IMR-90 (cell line): ENCODE measurements at regions not wholly inside any gene's neighbourhood (a gene's known extent, or its start where the extent isn't known, plus 50 kb on each side); places are given as distances from the start of the nearest gene placed in this dataset.

Source experiments
- ATAC-seq: fragments of 200-7000 bp; cut with Tn5 transposase; 2 replicates; pipeline ENCODE4 v1.9.1; 2020; ENCODE audit warnings: low read depth, mild to moderate bottlenecking, moderate library complexity
- BruUV-seq: library from RNA; stranded (reverse); fragments of 400-500 nt; replicated peaks from 2 replicates; lab custom pipeline; 2021; lab: Mats Ljungman, UMichigan
- CTCF ChIA-PET: fragments of 300-600 bp; formaldehyde crosslinking; extraction: SDS; loops from one replicate; lab custom pipeline; 2021; ENCODE audit warnings: antibody characterized with exemption; lab: Yijun Ruan, JAX
- POLR2A ChIA-PET: fragments of 300-600 bp; sonication (Branson Sonifier 250); formaldehyde crosslinking; loops from one replicate; lab custom pipeline; 2022; ENCODE audit warnings: antibody characterized with exemption; ENCODE audit not compliant: unreplicated experiment; lab: Charles Lee
- DNase-seq: peaks from one replicate; pipeline ENCODE4 v3.0.0; 2013
- H2AFZ ChIP-seq: replicated peaks from 2 replicates; pipeline ENCODE3; 2013; ENCODE audit warnings: low read length, mild to moderate bottlenecking; ENCODE audit not compliant: poor library complexity
- H2AK5ac ChIP-seq: 2 replicates; pipeline ENCODE4 v1.6.1; 2013; ENCODE audit warnings: low read depth, low read length, inconsistent platforms
- H2AK9ac ChIP-seq: replicated peaks from 2 replicates; pipeline ENCODE3; 2013; ENCODE audit warnings: mild to moderate bottlenecking, low read depth, low read length, moderate library complexity; ENCODE audit not compliant: poor library complexity
- H2BK120ac ChIP-seq: 2 replicates; pipeline ENCODE4 v1.6.1; 2013; ENCODE audit warnings: low read depth, low read length, inconsistent platforms
- H2BK15ac ChIP-seq: 3 replicates; pipeline ENCODE4 v1.6.1; 2013; ENCODE audit warnings: low read depth, low read length, inconsistent platforms
- H2BK20ac ChIP-seq: 2 replicates; pipeline ENCODE4 v1.6.1; 2013; ENCODE audit warnings: low read depth, mild to moderate bottlenecking, inconsistent platforms, low read length, moderate library complexity
- H2BK5ac ChIP-seq: 2 replicates; pipeline ENCODE4 v1.6.1; 2013; ENCODE audit warnings: mild to moderate bottlenecking, low read depth, low read length, inconsistent platforms; ENCODE audit not compliant: poor library complexity, severe bottlenecking
- H3K14ac ChIP-seq: replicated peaks from 2 replicates; pipeline ENCODE4 v1.6.1; 2013; ENCODE audit warnings: low read depth, low read length, inconsistent platforms
- H3K18ac ChIP-seq: 2 replicates; pipeline ENCODE4 v1.6.1; 2013; ENCODE audit warnings: low read depth, low read length, control low read depth
- H3K23ac ChIP-seq: 2 replicates; pipeline ENCODE4 v1.6.1; 2013; ENCODE audit warnings: low read depth, low read length, inconsistent platforms
- H3K27ac ChIP-seq: 2 replicates; pipeline ENCODE4 v1.5.1; 2013; ENCODE audit warnings: mild to moderate bottlenecking, control low read depth, low read length; ENCODE audit not compliant: insufficient read depth
- H3K27me3 ChIP-seq: 2 replicates; pipeline ENCODE4 v1.6.1; 2013; ENCODE audit warnings: low read length; ENCODE audit not compliant: control insufficient read depth, insufficient read depth
- H3K36me3 ChIP-seq: 2 replicates; pipeline ENCODE4 v1.6.1; 2013; ENCODE audit warnings: low read length, mixed read lengths; ENCODE audit not compliant: control insufficient read depth, insufficient read depth
- H3K4ac ChIP-seq: 2 replicates; pipeline ENCODE4 v1.6.1; 2013; ENCODE audit warnings: low read depth, low read length, inconsistent platforms
- H3K4me1 ChIP-seq: 2 replicates; pipeline ENCODE4 v1.6.1; 2013; ENCODE audit warnings: low read length, mixed read lengths; ENCODE audit not compliant: control insufficient read depth, insufficient read depth
- H3K4me2 ChIP-seq: 2 replicates; pipeline ENCODE4 v1.6.1; 2013; ENCODE audit warnings: low read depth, mild to moderate bottlenecking, control low read depth, low read length, moderate library complexity
- H3K4me3 ChIP-seq: 2 replicates; pipeline ENCODE4 v1.5.1; 2013; ENCODE audit warnings: low read depth, mild to moderate bottlenecking, control low read depth, low read length, moderate library complexity; ENCODE audit not compliant: insufficient read depth
- H3K56ac ChIP-seq: 2 replicates; pipeline ENCODE4 v1.6.1; 2013; ENCODE audit warnings: low read length, inconsistent platforms; ENCODE audit not compliant: insufficient read depth; ENCODE audit errors: extremely low read depth
- H3K79me1 ChIP-seq, 2 experiments: 2 replicates each; pipeline ENCODE4 v1.6.1; 2013; ENCODE audit warnings: low read length in 2 of 2, inconsistent platforms in 1 of 2, low read depth in 1 of 2
- H3K9ac ChIP-seq: 2 replicates; pipeline ENCODE4 v1.6.1; 2013; ENCODE audit warnings: low read depth, low read length, control low read depth
- H3K9me1 ChIP-seq: 2 replicates; pipeline ENCODE4 v1.6.1; 2013; ENCODE audit warnings: low read length, inconsistent platforms; ENCODE audit not compliant: insufficient read depth
- H3K9me3 ChIP-seq: 2 replicates; pipeline ENCODE4 v1.6.1; 2013; ENCODE audit warnings: low read length; ENCODE audit not compliant: control insufficient read depth, insufficient read depth
- H4K20me1 ChIP-seq: 2 replicates; pipeline ENCODE4 v1.6.1; 2013; ENCODE audit warnings: low read length, inconsistent platforms; ENCODE audit not compliant: insufficient read depth
- H4K5ac ChIP-seq: 2 replicates; pipeline ENCODE4 v1.6.1; 2013; ENCODE audit warnings: mild to moderate bottlenecking, low read depth, low read length, control low read depth
- H4K8ac ChIP-seq, 2 experiments: 2 replicates each; pipeline ENCODE4 v1.6.1; 2013; ENCODE audit warnings: low read depth in 2 of 2, low read length in 2 of 2, control low read depth in 1 of 2, inconsistent platforms in 1 of 2
- H4K91ac ChIP-seq: 2 replicates; pipeline ENCODE4 v1.6.1; 2013; ENCODE audit warnings: low read depth, low read length, inconsistent platforms; ENCODE audit not compliant: insufficient read depth
- CEBPB ChIP-seq: IDR thresholded peaks from 2 replicates; pipeline ENCODE4 v1.6.1; 2012; ENCODE audit warnings: low read depth, low read length, improper control_type of control experiment
- CHD1 ChIP-seq: IDR thresholded peaks from 2 replicates; pipeline ENCODE4 v1.6.1; 2012; ENCODE audit warnings: low read depth, low read length, improper control_type of control experiment
- MAZ ChIP-seq: IDR thresholded peaks from 2 replicates; pipeline ENCODE4 v1.6.1; 2012; ENCODE audit warnings: low read depth, mild to moderate bottlenecking, low read length, improper control_type of control experiment, moderate library complexity, borderline replicate concordance
- MXI1 ChIP-seq: IDR thresholded peaks from 2 replicates; pipeline ENCODE4 v1.6.1; 2012; ENCODE audit warnings: low read depth, mild to moderate bottlenecking, low read length, moderate library complexity, borderline replicate concordance
- RCOR1 ChIP-seq: IDR thresholded peaks from 2 replicates; pipeline ENCODE4 v1.6.1; 2012; ENCODE audit warnings: mild to moderate bottlenecking, low read length, improper control_type of control experiment; ENCODE audit not compliant: insufficient replicate concordance
- RFX5 ChIP-seq: IDR thresholded peaks from 2 replicates; pipeline ENCODE4 v1.8.0; 2012; ENCODE audit warnings: low read depth, mild to moderate bottlenecking, low read length, moderate library complexity
- dilution Hi-C: fragments of 300-500 bp; cut with HindIII; formaldehyde crosslinking; loops from one replicate; pipeline ENCODE4 v1.14.3; 2018; ENCODE audit warnings: low sequenced_read_pairs; ENCODE audit not compliant: unreplicated experiment
- in situ Hi-C: fragments of 300-500 bp; cut with MboI; formaldehyde crosslinking; loops from 3 replicates; pipeline ENCODE4 v1.14.3; 2019; ENCODE audit warnings: low sequenced_read_pairs, inconsistent platforms, mixed read lengths
- intact Hi-C: fragments of 100-400 bp; cut with micrococcal nuclease; formaldehyde crosslinking; loops from 2 replicates; pipeline ENCODE4 v1.10.0; 2022
- TF ChIP-seq, protein P1 (sequence below): conservative IDR thresholded peaks from 2 replicates; pipeline ENCODE4 v1.5.1; 2012; ENCODE audit warnings: mild to moderate bottlenecking, low read depth, low read length, improper control_type of control experiment
- TF ChIP-seq, protein P2 (sequence below): fragments of 150-350 bp; IDR thresholded peaks from 2 replicates; pipeline ENCODE4 v1.6.1; 2017; ENCODE audit warnings: mild to moderate bottlenecking, antibody characterized with exemption, low read length, low read depth

DNA sequence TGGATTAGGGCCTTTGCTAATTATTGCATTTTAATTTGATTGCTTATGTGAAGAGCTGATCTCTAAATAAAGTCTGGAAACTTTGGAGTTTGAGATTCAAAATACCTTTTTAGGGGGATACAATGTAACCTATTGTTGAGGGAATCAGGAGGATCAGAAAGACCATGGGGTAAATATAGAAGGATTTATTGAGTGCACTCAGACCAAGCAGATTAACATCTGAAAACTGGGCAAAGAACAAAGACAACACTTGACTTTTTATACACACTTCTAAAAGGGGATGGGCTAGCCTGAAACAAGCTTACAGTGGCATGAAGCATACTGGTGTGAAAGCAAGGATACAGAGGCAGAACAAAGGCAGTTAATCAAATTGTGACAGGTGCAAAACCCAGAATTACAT is 174.3 kb downstream of the MRPS30 start:
- H3K23ac ChIP-seq: no peak overlapping the region
- in situ Hi-C loops: no loop called here
- H3K4ac ChIP-seq: no peak overlapping the region
- no peak overlapping the region for H2AK5ac ChIP-seq
- H3K9ac ChIP-seq: no peak overlapping the region
- H3K18ac ChIP-seq: no peak overlapping the region
- H4K8ac ChIP-seq: no peak overlapping the region
- no peak overlapping the region for H2AFZ ChIP-seq
- no peak overlapping the region for H3K27ac ChIP-seq
- peaks cover 2% of the 10 kb centered on the region for H3K9me3 ChIP-seq
- ChIA-PET POLR2A (no interaction called here), CTCF (interaction anchor here (0.7 kb wide), 1 partner anchor 12 kb away, joined by 3 read pairs; no protein-coding TSS in a partner anchor)
- H3K14ac ChIP-seq: no peak overlapping the region
- H2AK9ac ChIP-seq: no peak overlapping the region
- no peak for DNase-seq
- TF ChIP-seq, protein P1, sequence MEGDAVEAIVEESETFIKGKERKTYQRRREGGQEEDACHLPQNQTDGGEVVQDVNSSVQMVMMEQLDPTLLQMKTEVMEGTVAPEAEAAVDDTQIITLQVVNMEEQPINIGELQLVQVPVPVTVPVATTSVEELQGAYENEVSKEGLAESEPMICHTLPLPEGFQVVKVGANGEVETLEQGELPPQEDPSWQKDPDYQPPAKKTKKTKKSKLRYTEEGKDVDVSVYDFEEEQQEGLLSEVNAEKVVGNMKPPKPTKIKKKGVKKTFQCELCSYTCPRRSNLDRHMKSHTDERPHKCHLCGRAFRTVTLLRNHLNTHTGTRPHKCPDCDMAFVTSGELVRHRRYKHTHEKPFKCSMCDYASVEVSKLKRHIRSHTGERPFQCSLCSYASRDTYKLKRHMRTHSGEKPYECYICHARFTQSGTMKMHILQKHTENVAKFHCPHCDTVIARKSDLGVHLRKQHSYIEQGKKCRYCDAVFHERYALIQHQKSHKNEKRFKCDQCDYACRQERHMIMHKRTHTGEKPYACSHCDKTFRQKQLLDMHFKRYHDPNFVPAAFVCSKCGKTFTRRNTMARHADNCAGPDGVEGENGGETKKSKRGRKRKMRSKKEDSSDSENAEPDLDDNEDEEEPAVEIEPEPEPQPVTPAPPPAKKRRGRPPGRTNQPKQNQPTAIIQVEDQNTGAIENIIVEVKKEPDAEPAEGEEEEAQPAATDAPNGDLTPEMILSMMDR: no peak
- TF ChIP-seq RFX5 (no peak), CHD1 (no peak), CEBPB (no peak), MXI1 (no peak), MAZ (no peak), RCOR1 (no peak)
- TF ChIP-seq, protein P2, sequence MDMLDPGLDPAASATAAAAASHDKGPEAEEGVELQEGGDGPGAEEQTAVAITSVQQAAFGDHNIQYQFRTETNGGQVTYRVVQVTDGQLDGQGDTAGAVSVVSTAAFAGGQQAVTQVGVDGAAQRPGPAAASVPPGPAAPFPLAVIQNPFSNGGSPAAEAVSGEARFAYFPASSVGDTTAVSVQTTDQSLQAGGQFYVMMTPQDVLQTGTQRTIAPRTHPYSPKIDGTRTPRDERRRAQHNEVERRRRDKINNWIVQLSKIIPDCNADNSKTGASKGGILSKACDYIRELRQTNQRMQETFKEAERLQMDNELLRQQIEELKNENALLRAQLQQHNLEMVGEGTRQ: no peak
- no peak overlapping the region for H3K4me3 ChIP-seq
- H2BK20ac ChIP-seq: no peak overlapping the region
- no TSS peak for BruUV-seq
- H4K5ac ChIP-seq: no peak overlapping the region
- H3K79me1 ChIP-seq: no peaks in the 10 kb centered on the region
- no peak for ATAC-seq
- H3K4me2 ChIP-seq: no peak overlapping the region
- dilution Hi-C loops: no loop called here
- no peaks in the 10 kb centered on the region for H4K20me1 ChIP-seq
- no peak overlapping the region for H2BK5ac ChIP-seq
- H3K56ac ChIP-seq: no peak overlapping the region
- no peaks in the 10 kb centered on the region for H3K36me3 ChIP-seq
- no peak overlapping the region for H2BK15ac ChIP-seq
- no peak overlapping the region for H4K91ac ChIP-seq
- no peak overlapping the region for H2BK120ac ChIP-seq
- intact Hi-C loops: no loop called here
- no peaks in the 10 kb centered on the region for H3K9me1 ChIP-seq
- no peaks in the 10 kb centered on the region for H3K4me1 ChIP-seq
- H3K27me3 ChIP-seq: no peaks in the 10 kb centered on the region
